ENCODE measurements at regions not wholly inside any gene's neighbourhood (a gene's known extent, or its start where the extent isn't known, plus 50 kb on each side); places are given as distances from the start of the nearest gene placed in this dataset.

- POLR2A ChIA-PET = no interaction called here
- FAIRE-seq (no peak), DNase-seq (ENCODE audit: low read depth, low spot score) (no peak)
- dilution Hi-C loops (cut with MboI; ENCODE audit: extremely low pct_ligation_motif_present, low sequenced_read_pairs) = no loop called here
- CTCF ChIA-PET = no interaction called here
- no peak overlapping the region for H3K27ac ChIP-seq (ENCODE audit: insufficient read depth, low read depth, low read length)
- no peaks in the 10 kb centered on the region for H3K9me1 ChIP-seq (replicated peaks; ENCODE audit: control insufficient read depth, extremely low read depth, insufficient read depth, low read length)
- H3K27me3 ChIP-seq (ENCODE audit: control insufficient read depth in 2 of 2, insufficient read depth in 2 of 2, low read length in 2 of 2) = no peaks in the 10 kb centered on the region
- H3K4me1 ChIP-seq (ENCODE audit: control insufficient read depth, extremely low read depth, insufficient read depth, low read length) = no peaks in the 10 kb centered on the region
- intact Hi-C loops (cut with micrococcal nuclease) = no loop called here
- no peak for TF ChIP-seq POLR2AphosphoS5 (IDR thresholded peaks at IDR 0.05; ENCODE audit: insufficient read depth, low read depth, low read length)
- TF ChIP-seq, protein P1, sequence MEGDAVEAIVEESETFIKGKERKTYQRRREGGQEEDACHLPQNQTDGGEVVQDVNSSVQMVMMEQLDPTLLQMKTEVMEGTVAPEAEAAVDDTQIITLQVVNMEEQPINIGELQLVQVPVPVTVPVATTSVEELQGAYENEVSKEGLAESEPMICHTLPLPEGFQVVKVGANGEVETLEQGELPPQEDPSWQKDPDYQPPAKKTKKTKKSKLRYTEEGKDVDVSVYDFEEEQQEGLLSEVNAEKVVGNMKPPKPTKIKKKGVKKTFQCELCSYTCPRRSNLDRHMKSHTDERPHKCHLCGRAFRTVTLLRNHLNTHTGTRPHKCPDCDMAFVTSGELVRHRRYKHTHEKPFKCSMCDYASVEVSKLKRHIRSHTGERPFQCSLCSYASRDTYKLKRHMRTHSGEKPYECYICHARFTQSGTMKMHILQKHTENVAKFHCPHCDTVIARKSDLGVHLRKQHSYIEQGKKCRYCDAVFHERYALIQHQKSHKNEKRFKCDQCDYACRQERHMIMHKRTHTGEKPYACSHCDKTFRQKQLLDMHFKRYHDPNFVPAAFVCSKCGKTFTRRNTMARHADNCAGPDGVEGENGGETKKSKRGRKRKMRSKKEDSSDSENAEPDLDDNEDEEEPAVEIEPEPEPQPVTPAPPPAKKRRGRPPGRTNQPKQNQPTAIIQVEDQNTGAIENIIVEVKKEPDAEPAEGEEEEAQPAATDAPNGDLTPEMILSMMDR (IDR thresholded peaks at IDR 0.05; ENCODE audit: extremely low read depth in 1 of 2, insufficient read depth in 1 of 2, low read depth in 1 of 2, low read length in 2 of 2) = no peak
- TF ChIP-seq JUN (IDR thresholded peaks at IDR 0.05; ENCODE audit: borderline replicate concordance, insufficient read depth, insufficient read length, low read depth) = no peak
- TF ChIP-seq MAX (IDR thresholded peaks at IDR 0.05; ENCODE audit: insufficient read depth, insufficient read length) = no peak
- no peak for TF ChIP-seq EZH2 (IDR thresholded peaks at IDR 0.05; ENCODE audit: borderline replicate concordance, low read depth, low read length, severe bottlenecking)
- no peak for TF ChIP-seq GATA2 (IDR thresholded peaks at IDR 0.05; ENCODE audit: insufficient read depth, insufficient read length, low read depth, low read length)
- TF ChIP-seq FOS (IDR thresholded peaks at IDR 0.05; ENCODE audit: borderline replicate concordance, insufficient read depth, low read length) = no peak
- no peak for TF ChIP-seq POLR2A (IDR thresholded peaks at IDR 0.05; ENCODE audit: low read depth, low read length)
- TF ChIP-seq MYC (IDR thresholded peaks at IDR 0.05; ENCODE audit: low read depth, low read length) = no peak
- H2AFZ ChIP-seq (ENCODE audit: low read depth, low read length) = no peak overlapping the region
- no peaks in the 10 kb centered on the region for H3K79me2 ChIP-seq (ENCODE audit: control insufficient read depth, insufficient read depth, low read length)
- no peaks in the 10 kb centered on the region for H3K9me3 ChIP-seq (replicated peaks; ENCODE audit: control insufficient read depth, insufficient read depth, low read length)
- BruUV-seq (replicated peaks) = no TSS peak
- H4K20me1 ChIP-seq (replicated peaks; ENCODE audit: control insufficient read depth, extremely low read depth, insufficient read depth, low read length) = no peaks in the 10 kb centered on the region
- H3K4me3 ChIP-seq (replicated peaks in 1 of 3; ENCODE audit: insufficient read depth in 1 of 3, low read depth in 1 of 3, low read length in 3 of 3) = no peak overlapping the region
- no peaks in the 10 kb centered on the region for H3K36me3 ChIP-seq (ENCODE audit: control insufficient read depth in 2 of 2, extremely low read depth in 1 of 2, insufficient read depth in 2 of 2, low read length in 2 of 2)
- no peak overlapping the region for H3K9ac ChIP-seq (replicated peaks; ENCODE audit: extremely low read depth, insufficient read depth, low read length)
- no peak overlapping the region for H3K4me2 ChIP-seq (ENCODE audit: insufficient read depth, low read length)
Observed at GRCh38 chr6:130632897-130633296, 194.3 kb upstream of the SMLR1 start.

Data from endothelial cell of umbilical vein (primary cell).